Panc1 (cell line): ENCODE measurements at regions not wholly inside any gene's neighbourhood (a gene's known extent, or its start where the extent isn't known, plus 50 kb on each side); places are given as distances from the start of the nearest gene placed in this dataset.

Experiments
- ATAC-seq: fragments of 200-7000 bp; cut with Tn5 transposase; 2 replicates; pipeline ENCODE4 v1.9.1; 2020; ENCODE audit warnings: mild to moderate bottlenecking, moderate library complexity
- BruUV-seq: library from RNA; stranded (reverse); fragments of 400-500 nt; replicated peaks from 2 replicates; lab custom pipeline; 2021; lab: Mats Ljungman, UMichigan
- CTCF ChIA-PET: fragments of 300-600 bp; sonication (Branson Sonifier 250); formaldehyde crosslinking; loops from one replicate; lab custom pipeline; 2022; ENCODE audit warnings: antibody characterized with exemption; lab: Charles Lee
- POLR2A ChIA-PET: fragments of 300-600 bp; sonication (Branson Sonifier 250); formaldehyde crosslinking; loops from one replicate; lab custom pipeline; 2022; ENCODE audit warnings: antibody characterized with exemption; lab: Charles Lee
- DNase-seq: peaks from one replicate; pipeline ENCODE4 v3.0.0-alpha.2; 2010; ENCODE audit warnings: low read depth, low spot score
- H3K27ac ChIP-seq: 2 replicates; pipeline ENCODE4 v1.5.1; 2011; ENCODE audit warnings: mild to moderate bottlenecking, low read length, inconsistent platforms
- H3K27me3 ChIP-seq: fragments of 200-500 bp; sonication (Bioruptor generic); 2 replicates; pipeline ENCODE4 v1.6.0; 2014; ENCODE audit warnings: low read length, inconsistent platforms; ENCODE audit not compliant: control insufficient read depth, insufficient read depth
- H3K36me3 ChIP-seq: fragments of 200-500 bp; sonication (Bioruptor generic); 2 replicates; pipeline ENCODE4 v1.5.1; 2014; ENCODE audit warnings: inconsistent platforms, mild to moderate bottlenecking, low read length, moderate library complexity; ENCODE audit not compliant: control insufficient read depth, insufficient read depth
- H3K4me1 ChIP-seq: 2 replicates; pipeline ENCODE4 v1.5.1; 2011; ENCODE audit warnings: inconsistent platforms, mild to moderate bottlenecking, low read length, moderate library complexity; ENCODE audit not compliant: control insufficient read depth, insufficient read depth
- H3K4me3 ChIP-seq, 2 experiments: 2 replicates each; pipeline ENCODE4 v1.5.1; 2011 to 2012; ENCODE audit warnings: low read depth in 2 of 2, low read length in 2 of 2, mild to moderate bottlenecking in 2 of 2, inconsistent platforms in 1 of 2, moderate library complexity in 1 of 2
- H3K9me3 ChIP-seq: fragments of 200-500 bp; sonication (Bioruptor generic); 2 replicates; pipeline ENCODE4 v1.5.1; 2014; ENCODE audit warnings: low read depth, mild to moderate bottlenecking, inconsistent platforms, low read length, moderate library complexity; ENCODE audit not compliant: control insufficient read depth, insufficient read depth
- POLR2AphosphoS5 ChIP-seq: IDR thresholded peaks from 2 replicates; pipeline ENCODE4 v1.6.1; 2012; ENCODE audit warnings: mild to moderate bottlenecking, low read depth, low read length, moderate library complexity
- REST ChIP-seq, 2 experiments: IDR thresholded peaks; 2 replicates each; pipeline ENCODE4 v1.6.1; 2011 to 2012; ENCODE audit warnings: low read depth in 2 of 2, control low read depth in 1 of 2, low read length in 1 of 2, mild to moderate bottlenecking in 1 of 2, moderate library complexity in 1 of 2; ENCODE audit not compliant: insufficient read depth in 1 of 2
- SIN3A ChIP-seq: IDR thresholded peaks from 2 replicates; pipeline ENCODE4 v1.6.1; 2012; ENCODE audit warnings: low read depth, mild to moderate bottlenecking, low read length, moderate library complexity, borderline replicate concordance; ENCODE audit not compliant: insufficient read depth
- TCF7L2 ChIP-seq: IDR thresholded peaks from 2 replicates; pipeline ENCODE4 v1.6.1; 2011; ENCODE audit warnings: mild to moderate bottlenecking, low read depth, low read length, inconsistent platforms
- in situ Hi-C: cut with HindIII; loops from 2 replicates; pipeline ENCODE4 v1.10.0; 2016; ENCODE audit warnings: low sequenced_read_pairs, low pct_unique_long_range_greater_than_20kb
- intact Hi-C: fragments of 100-400 bp; cut with micrococcal nuclease; formaldehyde crosslinking; loops from one replicate; pipeline ENCODE4 v1.10.0; 2022; ENCODE audit not compliant: unreplicated experiment
- TF ChIP-seq, protein P1 (sequence below): fragments of 450-650 bp; IDR thresholded peaks from 2 replicates; pipeline ENCODE4 v1.5.1; 2017; ENCODE audit warnings: mild to moderate bottlenecking

DNA sequence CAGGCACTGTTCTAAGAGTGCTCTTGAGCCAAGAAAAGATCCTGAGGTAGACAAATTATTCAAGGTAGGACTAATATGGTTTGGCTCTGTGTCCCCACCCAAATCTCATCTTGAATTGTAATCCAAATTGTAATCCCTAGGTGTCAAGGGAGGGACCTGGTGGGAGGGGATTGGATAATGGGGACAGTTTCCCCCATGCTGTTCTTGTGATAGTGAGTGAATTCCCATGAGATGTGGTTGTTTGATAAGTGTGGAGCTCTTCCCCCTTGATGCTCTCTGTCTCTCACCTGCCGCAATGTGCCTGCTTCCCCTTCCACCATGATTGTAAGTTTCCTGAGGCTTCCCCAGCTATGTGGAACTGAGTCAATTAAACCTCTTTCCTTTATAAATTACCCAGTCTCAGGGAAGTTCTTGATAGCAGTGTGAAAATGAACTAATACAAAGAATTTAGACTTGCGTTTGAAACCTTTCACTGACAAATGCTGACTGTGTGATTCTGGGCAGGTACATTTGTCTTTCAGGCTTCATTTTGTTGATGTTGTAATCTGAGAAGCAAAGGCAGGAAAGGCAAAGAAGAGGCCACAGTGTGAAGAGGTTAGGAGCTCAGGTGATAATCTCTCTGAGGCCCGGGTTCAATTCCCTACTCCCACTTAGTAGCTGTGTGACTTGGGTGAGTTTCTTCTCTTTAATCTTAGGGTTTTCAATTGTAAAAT, 115.8 kb upstream of the PAX6 start:
- Histone ChIP-seq H3K9me3 (no peaks in the 10 kb centered on the region), H3K27ac (no peak overlapping the region), H3K36me3 (no peaks in the 10 kb centered on the region), H3K27me3 (peaks cover 4% of the 10 kb centered on the region), H3K4me3 (no peak overlapping the region), H3K4me1 (no peaks in the 10 kb centered on the region)
- ChIA-PET CTCF (no interaction called here), POLR2A (no interaction called here)
- no peak for ATAC-seq
- in situ Hi-C loops (no loop called here), intact Hi-C loops (no loop called here)
- no peak for DNase-seq
- TF ChIP-seq TCF7L2 (no peak), REST (IDR thresholded peaks at IDR 0.05; ENCODE audit: insufficient read depth in 1 of 2, low read depth in 2 of 2, low read length in 1 of 2) (no peak), POLR2AphosphoS5 (no peak), SIN3A (no peak)
- TF ChIP-seq, protein P1, sequence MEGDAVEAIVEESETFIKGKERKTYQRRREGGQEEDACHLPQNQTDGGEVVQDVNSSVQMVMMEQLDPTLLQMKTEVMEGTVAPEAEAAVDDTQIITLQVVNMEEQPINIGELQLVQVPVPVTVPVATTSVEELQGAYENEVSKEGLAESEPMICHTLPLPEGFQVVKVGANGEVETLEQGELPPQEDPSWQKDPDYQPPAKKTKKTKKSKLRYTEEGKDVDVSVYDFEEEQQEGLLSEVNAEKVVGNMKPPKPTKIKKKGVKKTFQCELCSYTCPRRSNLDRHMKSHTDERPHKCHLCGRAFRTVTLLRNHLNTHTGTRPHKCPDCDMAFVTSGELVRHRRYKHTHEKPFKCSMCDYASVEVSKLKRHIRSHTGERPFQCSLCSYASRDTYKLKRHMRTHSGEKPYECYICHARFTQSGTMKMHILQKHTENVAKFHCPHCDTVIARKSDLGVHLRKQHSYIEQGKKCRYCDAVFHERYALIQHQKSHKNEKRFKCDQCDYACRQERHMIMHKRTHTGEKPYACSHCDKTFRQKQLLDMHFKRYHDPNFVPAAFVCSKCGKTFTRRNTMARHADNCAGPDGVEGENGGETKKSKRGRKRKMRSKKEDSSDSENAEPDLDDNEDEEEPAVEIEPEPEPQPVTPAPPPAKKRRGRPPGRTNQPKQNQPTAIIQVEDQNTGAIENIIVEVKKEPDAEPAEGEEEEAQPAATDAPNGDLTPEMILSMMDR = no peak
- no TSS peak for BruUV-seq

DNA sequence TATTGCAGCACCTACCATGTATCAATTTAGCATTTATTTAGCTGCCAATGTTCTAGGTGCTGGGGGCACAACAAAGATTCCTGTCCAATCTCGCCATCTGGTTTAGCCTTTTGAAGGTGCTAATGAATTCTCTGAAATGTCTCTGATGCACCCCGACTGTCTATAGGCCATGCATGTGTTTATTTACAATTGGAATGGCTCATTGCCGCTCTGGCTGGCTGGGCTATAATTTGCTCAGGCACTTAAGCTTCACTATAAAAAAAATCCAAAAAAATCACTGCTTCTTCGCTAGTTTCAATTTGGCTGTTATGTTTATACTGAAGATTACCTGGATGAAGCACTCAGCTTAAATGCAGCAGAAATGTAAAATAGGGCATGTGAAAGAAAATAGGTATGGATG, 115.0 kb upstream of the PAX6 start:
- ATAC-seq = no peak
- BruUV-seq = no TSS peak

More for the DNA sequence above, 115.0 kb upstream of the PAX6 start:
- in situ Hi-C loops = no loop called here
- CTCF ChIA-PET = no interaction called here
- Histone ChIP-seq H3K27me3 (peaks cover 4% of the 10 kb centered on the region), H3K36me3 (no peaks in the 10 kb centered on the region), H3K4me1 (no peaks in the 10 kb centered on the region), H3K27ac (no peak overlapping the region), H3K9me3 (no peaks in the 10 kb centered on the region), H3K4me3 (no peak overlapping the region)
- intact Hi-C loops = no loop called here
- TF ChIP-seq POLR2AphosphoS5 = no peak
- TF ChIP-seq, protein P1 = no peak
- DNase-seq = no peak
- POLR2A ChIA-PET = no interaction called here
